Naive B cell (primary cell): ENCODE measurements at regions not wholly inside any gene's neighbourhood (a gene's known extent, or its start where the extent isn't known, plus 50 kb on each side); places are given as distances from the start of the nearest gene placed in this dataset.

Source experiments
- ATAC-seq, 2 donors: fragments of 150-1000 bp; cut with Tn5 transposase; 2 replicates each; pipeline ENCODE4 v1.10.0; 2021; ENCODE audit warnings: low read depth in 2 of 2, mild to moderate bottlenecking in 2 of 2, moderate library complexity in 2 of 2
- DNase-seq: peaks from one replicate; pipeline ENCODE4 v3.0.0; 2022
- H3K27ac Mint-ChIP-seq, 6 donors: one replicate each; pipeline ENCODE4 v1.8.0; 2020 to 2022; ENCODE audit warnings: mild to moderate bottlenecking in 6 of 6, mixed read lengths in 6 of 6, moderate library complexity in 5 of 6, inconsistent platforms in 2 of 6
- H3K27me3 Mint-ChIP-seq, 3 donors: one replicate each; pipeline ENCODE4 v1.8.0; 2021 to 2022; ENCODE audit warnings: mixed read lengths in 3 of 3, mild to moderate bottlenecking in 1 of 3
- H3K36me3 Mint-ChIP-seq, 2 donors: one replicate each; pipeline ENCODE4 v1.8.0; 2020 to 2022; ENCODE audit warnings: mixed read lengths in 2 of 2, inconsistent platforms in 1 of 2, mild to moderate bottlenecking in 1 of 2
- H3K4me1 Mint-ChIP-seq, 3 donors: one replicate each; pipeline ENCODE4 v1.8.0; 2020 to 2022; ENCODE audit warnings: mixed read lengths in 3 of 3, inconsistent platforms in 1 of 3, mild to moderate bottlenecking in 1 of 3, moderate library complexity in 1 of 3
- H3K4me3 Mint-ChIP-seq, 8 donors: one replicate each; pipeline ENCODE4 v1.8.0; 2020 to 2022; ENCODE audit warnings: mild to moderate bottlenecking in 8 of 8, mixed read lengths in 8 of 8, moderate library complexity in 8 of 8, inconsistent platforms in 2 of 8
- H3K9me3 Mint-ChIP-seq, 7 donors: one replicate each; pipeline ENCODE4 v1.8.0; 2020 to 2022; ENCODE audit warnings: mixed read lengths in 7 of 7, mild to moderate bottlenecking in 5 of 7, inconsistent platforms in 2 of 7, moderate library complexity in 1 of 7

- no peak overlapping the region for H3K4me3 Mint-ChIP-seq
- H3K27me3 Mint-ChIP-seq = peaks cover 8 to 17% (median 11%) of the 10 kb centered on the region in 3 donors
- H3K9me3 Mint-ChIP-seq = no peaks in the 10 kb centered on the region
- H3K4me1 Mint-ChIP-seq = no peaks in the 10 kb centered on the region
- DNase-seq (no peak), ATAC-seq (no peak)
- H3K27ac Mint-ChIP-seq = no peak overlapping the region
- H3K36me3 Mint-ChIP-seq = no peaks in the 10 kb centered on the region
These were observed 190.5 kb upstream of the PPP1R3A start for GRCh38 chr7:114109304-114109703.

GRCh38 chr7:114108510-114108909 lies 189.7 kb upstream of the PPP1R3A start:
- Mint-ChIP-seq H3K4me1 (no peaks in the 10 kb centered on the region), H3K27me3 (peaks cover 8 to 17% (median 11%) of the 10 kb centered on the region in 3 donors), H3K36me3 (no peaks in the 10 kb centered on the region), H3K4me3 (no peak overlapping the region), H3K27ac (no peak overlapping the region), H3K9me3 (no peaks in the 10 kb centered on the region)
- ATAC-seq = no peak
- no peak for DNase-seq

- no peak overlapping the region for H3K4me3 Mint-ChIP-seq
- DNase-seq (no peak), ATAC-seq (no peak)
- H3K36me3 Mint-ChIP-seq = no peaks in the 10 kb centered on the region
- peaks cover 8 to 15% (median 12%) of the 10 kb centered on the region in 3 donors for H3K27me3 Mint-ChIP-seq
- no peak overlapping the region for H3K27ac Mint-ChIP-seq
- no peaks in the 10 kb centered on the region for H3K9me3 Mint-ChIP-seq
- no peaks in the 10 kb centered on the region for H3K4me1 Mint-ChIP-seq
These were observed 188.7 kb upstream of the PPP1R3A start for GRCh38 chr7:114107522-114107921.

- Mint-ChIP-seq H3K4me3 (no peak overlapping the region), H3K27me3 (peaks cover 0 to 22% (median 15%) of the 10 kb centered on the region in 3 donors), H3K4me1 (no peaks in the 10 kb centered on the region), H3K27ac (no peak overlapping the region), H3K9me3 (no peaks in the 10 kb centered on the region), H3K36me3 (no peaks in the 10 kb centered on the region)
- DNase-seq (no peak), ATAC-seq (no peak)
These were observed 185.2 kb upstream of the PPP1R3A start for GRCh38 chr7:114104035-114104434.

- Mint-ChIP-seq H3K36me3 (no peaks in the 10 kb centered on the region), H3K27ac (no peak overlapping the region), H3K9me3 (peaks cover 0 to 1% (median 0%) of the 10 kb centered on the region in 7 donors), H3K4me1 (no peaks in the 10 kb centered on the region), H3K4me3 (no peak overlapping the region), H3K27me3 (peaks cover 3 to 25% (median 23%) of the 10 kb centered on the region in 3 donors)
- DNase-seq = no peak
- ATAC-seq = no peak
These were observed 184.2 kb upstream of the PPP1R3A start for GRCh38 chr7:114102996-114103395.

- Mint-ChIP-seq H3K4me1 (no peaks in the 10 kb centered on the region), H3K9me3 (peaks cover 0 to 5% (median 0%) of the 10 kb centered on the region in 7 donors), H3K36me3 (no peaks in the 10 kb centered on the region), H3K27ac (no peak overlapping the region), H3K4me3 (no peak overlapping the region), H3K27me3 (peaks cover 11 to 29% (median 27%) of the 10 kb centered on the region in 3 donors)
- DNase-seq (no peak), ATAC-seq (no peak)
These were observed 183.3 kb upstream of the PPP1R3A start for GRCh38 chr7:114102131-114102530.

- no peak for DNase-seq
- no peak for ATAC-seq
- Mint-ChIP-seq H3K27ac (no peak overlapping the region), H3K4me1 (no peaks in the 10 kb centered on the region), H3K36me3 (no peaks in the 10 kb centered on the region), H3K9me3 (peaks cover 0 to 5% (median 0%) of the 10 kb centered on the region in 7 donors), H3K27me3 (peaks cover 20 to 36% (median 29%) of the 10 kb centered on the region in 3 donors), H3K4me3 (no peak overlapping the region)
These were observed 182.0 kb upstream of the PPP1R3A start for GRCh38 chr7:114100810-114101209.

GRCh38 chr7:114099337-114099736 lies 180.5 kb upstream of the PPP1R3A start:
- ATAC-seq (no peak), DNase-seq (no peak)
- no peak overlapping the region for H3K4me3 Mint-ChIP-seq
- H3K4me1 Mint-ChIP-seq = no peaks in the 10 kb centered on the region
- H3K36me3 Mint-ChIP-seq = no peaks in the 10 kb centered on the region
- H3K27me3 Mint-ChIP-seq = peaks cover 29 to 50% (median 38%) of the 10 kb centered on the region in 3 donors
- no peak overlapping the region for H3K27ac Mint-ChIP-seq
- peaks cover 0 to 10% (median 0%) of the 10 kb centered on the region in 7 donors for H3K9me3 Mint-ChIP-seq

GRCh38 chr7:114095885-114096284 lies 177.1 kb upstream of the PPP1R3A start:
- H3K27me3 Mint-ChIP-seq = peaks cover 38 to 68% (median 44%) of the 10 kb centered on the region in 3 donors
- no peak overlapping the region for H3K4me3 Mint-ChIP-seq

GRCh38 chr7:114088470-114088940 lies 169.7 kb upstream of the PPP1R3A start:
- no peak overlapping the region for H3K27ac Mint-ChIP-seq
- peak overlapping the region in 4 of 8 donors; percentile 34 to 84 (median 84) for H3K4me3 Mint-ChIP-seq
- peaks cover 0 to 8% of the 10 kb centered on the region in 2 donors for H3K36me3 Mint-ChIP-seq
- no peak for DNase-seq
- peaks cover 0 to 7% (median 0%) of the 10 kb centered on the region in 7 donors for H3K9me3 Mint-ChIP-seq
- peaks cover 55 to 66% (median 61%) of the 10 kb centered on the region in 3 donors for H3K27me3 Mint-ChIP-seq
- peaks cover 29 to 44% (median 34%) of the 10 kb centered on the region in 3 donors for H3K4me1 Mint-ChIP-seq
- no peak for ATAC-seq

More at GRCh38 chr7:114095885-114096284, 177.1 kb upstream of the PPP1R3A start:
- H3K36me3 Mint-ChIP-seq = no peaks in the 10 kb centered on the region
- DNase-seq = no peak
- no peak overlapping the region for H3K27ac Mint-ChIP-seq
- no peak for ATAC-seq
- H3K4me1 Mint-ChIP-seq = no peaks in the 10 kb centered on the region
- H3K9me3 Mint-ChIP-seq = peaks cover 0 to 10% (median 0%) of the 10 kb centered on the region in 7 donors

GRCh38 chr7:114087653-114088469 lies 169.1 kb upstream of the PPP1R3A start:
- DNase-seq (no peak), ATAC-seq (no peak)
- Mint-ChIP-seq H3K9me3 (peaks cover 0 to 7% (median 0%) of the 10 kb centered on the region in 7 donors), H3K4me3 (peak overlapping the region in 7 of 8 donors; percentile 2 to 92 (median 84)), H3K27ac (no peak overlapping the region), H3K4me1 (peaks cover 29 to 50% (median 41%) of the 10 kb centered on the region in 3 donors), H3K36me3 (peaks cover 0 to 8% of the 10 kb centered on the region in 2 donors), H3K27me3 (peaks cover 56 to 69% (median 62%) of the 10 kb centered on the region in 3 donors)

- Mint-ChIP-seq H3K9me3 (peaks cover 0 to 7% (median 0%) of the 10 kb centered on the region in 7 donors), H3K27me3 (peaks cover 59 to 67% (median 60%) of the 10 kb centered on the region in 3 donors), H3K4me1 (peaks cover 29 to 54% (median 45%) of the 10 kb centered on the region in 3 donors), H3K36me3 (peaks cover 0 to 8% of the 10 kb centered on the region in 2 donors), H3K27ac (peak overlapping the region in 5 of 6 donors; percentile 5 to 69 (median 60)), H3K4me3 (peak overlapping the region; percentile 84 to 92 (median 90))
- DNase-seq = peak; percentile 12
- no peak for ATAC-seq
These were observed 168.3 kb upstream of the PPP1R3A start for GRCh38 chr7:114086914-114087652.

- Mint-ChIP-seq H3K9me3 (peaks cover 0 to 7% (median 0%) of the 10 kb centered on the region in 7 donors), H3K27ac (peak overlapping the region in 3 of 6 donors; percentile 60 to 69 (median 63)), H3K27me3 (peaks cover 64 to 72% (median 65%) of the 10 kb centered on the region in 3 donors), H3K36me3 (peaks cover 0 to 8% of the 10 kb centered on the region in 2 donors), H3K4me1 (peaks cover 29 to 54% (median 45%) of the 10 kb centered on the region in 3 donors), H3K4me3 (peak overlapping the region; percentile 84 to 92 (median 90))
- DNase-seq (peak; percentile 18), ATAC-seq (peak; percentile 18 to 32)
These were observed 167.7 kb upstream of the PPP1R3A start for GRCh38 chr7:114086537-114086913.
